Stimulated activated CD4-positive, alpha-beta T cell treated with anti-CD3 and anti-CD28 coated beads, Interleukin-15, amount 100 ng/mL, for 48 hours (primary cell): ENCODE measurements at regions not wholly inside any gene's neighbourhood (a gene's known extent, or its start where the extent isn't known, plus 50 kb on each side); places are given as distances from the start of the nearest gene placed in this dataset.

ENCODE experiments used
- DNase-seq, 2 donors: peaks; one replicate each; pipeline ENCODE4 v3.0.0-alpha.2; 2020; ENCODE audit warnings: low read depth in 2 of 2

DNA sequence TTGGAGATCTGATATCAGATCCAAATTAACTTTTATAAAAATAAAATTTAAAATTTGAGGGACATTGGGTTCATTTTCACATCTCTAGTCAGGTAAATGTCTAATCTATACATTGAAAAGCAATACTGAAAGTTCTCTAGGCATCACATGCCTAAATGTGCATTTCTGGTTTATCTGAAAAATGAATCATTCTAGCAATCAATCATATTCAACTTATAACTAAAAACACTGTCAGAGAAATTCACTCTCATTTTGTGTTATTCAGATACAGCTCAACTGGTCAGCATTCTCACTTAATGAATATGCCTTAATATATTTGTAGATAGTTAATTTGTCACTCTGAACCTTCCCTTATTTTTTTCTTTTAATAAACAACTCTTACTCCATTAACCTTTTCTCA, 243.2 kb downstream of the CASP12 start:
- DNase-seq: no peak

GRCh38 chr11:104654181-104654813, 244.0 kb downstream of the CASP12 start:
- no peak for DNase-seq

DNA sequence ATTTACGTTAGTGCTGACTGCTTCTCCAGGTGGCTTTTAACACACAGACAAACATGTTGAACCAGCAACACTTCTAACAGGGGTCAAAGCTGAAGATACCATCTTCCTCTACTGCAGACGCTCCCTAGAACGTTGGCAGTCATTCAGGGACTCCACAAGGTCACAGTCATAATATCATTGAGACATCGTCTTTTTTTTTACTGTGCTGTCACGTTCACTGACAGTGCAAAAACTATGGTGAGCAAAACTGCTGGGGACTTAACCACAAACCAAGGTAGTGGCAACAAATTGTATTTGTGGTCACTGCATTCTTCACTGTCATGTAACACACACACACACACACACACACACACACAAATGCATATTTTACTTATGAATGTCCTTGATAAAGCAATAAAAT, 244.9 kb downstream of the CASP12 start:
- no peak for DNase-seq

DNA sequence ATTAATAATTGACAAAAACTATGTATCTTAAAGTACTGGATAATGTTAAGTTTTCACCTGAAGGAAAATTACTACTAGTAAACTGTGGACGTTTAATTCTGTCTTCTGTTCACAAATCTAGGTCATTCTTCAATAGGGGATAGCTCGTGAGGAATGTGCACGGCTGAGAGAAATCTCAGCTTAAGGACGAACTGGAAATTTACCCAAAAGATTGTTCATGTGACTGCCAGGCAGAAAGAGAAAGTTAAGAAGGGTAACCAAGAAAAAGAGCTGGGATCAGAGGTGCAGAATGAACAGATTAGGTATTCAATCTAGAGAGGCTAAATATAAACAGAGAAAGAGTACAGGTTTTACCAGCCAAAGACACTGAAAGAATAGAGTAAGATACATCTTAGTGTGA, 245.3 kb downstream of the CASP12 start:
- DNase-seq: no peak

GRCh38 chr11:104650234-104650633, 248.0 kb downstream of the CASP12 start:
- peak in 1 of 2 donors; percentile 3 for DNase-seq

- DNase-seq: no peak
These were observed 249.3 kb downstream of the CASP12 start for GRCh38 chr11:104649002-104649401.

- DNase-seq: no peak
These were observed 252.7 kb downstream of the CASP12 start for GRCh38 chr11:104645261-104646222.

GRCh38 chr11:104637662-104638170, 260.5 kb downstream of the CASP12 start:
- DNase-seq: no peak

DNA sequence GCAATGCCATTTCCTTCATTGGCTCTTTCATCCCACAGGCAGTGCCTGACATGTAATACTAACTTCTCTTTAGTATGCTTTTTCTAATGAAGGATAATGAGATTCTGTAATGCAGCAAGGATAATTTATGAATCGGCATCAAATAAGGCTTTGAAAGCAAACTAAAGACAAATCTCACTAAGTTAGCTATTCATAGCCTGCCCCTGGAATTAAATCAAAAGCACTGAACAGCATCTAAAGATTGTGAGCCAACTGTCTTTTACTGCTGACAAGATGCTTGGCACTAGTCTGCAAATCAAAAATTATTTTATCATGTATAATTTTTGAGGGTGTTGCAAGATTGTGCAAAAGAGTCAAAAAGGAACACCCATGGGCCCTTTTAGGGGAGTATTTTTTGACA, 265.0 kb downstream of the CASP12 start:
- DNase-seq: no peak

- DNase-seq: no peak
These were observed 267.9 kb downstream of the CASP12 start for GRCh38 chr11:104630352-104630751.

GRCh38 chr11:104625246-104625645, 273.0 kb downstream of the CASP12 start:
- DNase-seq: no peak

GRCh38 chr11:104624021-104624420, 274.2 kb downstream of the CASP12 start:
- DNase-seq: no peak

DNA sequence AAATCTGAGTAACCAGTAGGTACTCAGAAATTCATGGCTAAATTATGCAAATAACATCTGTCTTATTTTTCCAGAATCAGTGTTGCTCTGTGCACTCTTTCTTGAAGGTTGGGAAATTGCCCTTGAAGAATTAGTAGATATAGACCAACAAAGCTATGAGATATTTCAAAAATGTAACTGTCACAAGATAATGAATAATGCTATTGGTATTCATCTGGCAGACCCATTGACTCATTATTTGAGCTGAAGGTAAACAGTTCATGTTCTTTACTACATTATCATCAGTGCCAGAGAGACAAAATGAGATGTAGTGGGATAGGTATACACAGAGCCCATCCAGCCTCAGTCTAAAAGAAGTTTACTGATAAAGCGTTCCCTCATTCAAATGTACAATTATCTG, 274.7 kb downstream of the CASP12 start:
- DNase-seq: no peak

- DNase-seq: no peak
These were observed 277.3 kb downstream of the CASP12 start for GRCh38 chr11:104620991-104621390.

- no peak for DNase-seq
These were observed 278.5 kb downstream of the CASP12 start for GRCh38 chr11:104619751-104620150.

GRCh38 chr11:104618954-104619353, 279.3 kb downstream of the CASP12 start:
- no peak for DNase-seq

DNA sequence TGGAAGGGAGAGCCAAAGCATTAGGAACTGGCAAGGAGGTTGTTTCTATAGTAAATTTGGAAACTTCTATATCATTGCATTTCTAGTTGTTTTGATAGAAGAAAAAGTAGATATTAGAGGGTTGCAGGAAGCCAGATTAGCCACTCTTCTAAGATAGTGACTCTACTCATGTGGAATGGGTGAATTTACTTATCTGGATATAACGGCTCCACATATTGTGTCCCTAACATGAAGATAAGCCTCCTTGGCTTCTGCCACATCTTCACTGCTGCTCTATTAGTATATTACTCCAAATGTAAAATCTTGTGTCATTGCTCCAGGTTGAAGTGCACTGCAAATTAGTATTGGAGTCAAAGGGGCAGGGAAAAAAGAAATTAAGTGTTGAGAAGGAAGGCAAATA, 283.3 kb downstream of the CASP12 start:
- DNase-seq: no peak

DNA sequence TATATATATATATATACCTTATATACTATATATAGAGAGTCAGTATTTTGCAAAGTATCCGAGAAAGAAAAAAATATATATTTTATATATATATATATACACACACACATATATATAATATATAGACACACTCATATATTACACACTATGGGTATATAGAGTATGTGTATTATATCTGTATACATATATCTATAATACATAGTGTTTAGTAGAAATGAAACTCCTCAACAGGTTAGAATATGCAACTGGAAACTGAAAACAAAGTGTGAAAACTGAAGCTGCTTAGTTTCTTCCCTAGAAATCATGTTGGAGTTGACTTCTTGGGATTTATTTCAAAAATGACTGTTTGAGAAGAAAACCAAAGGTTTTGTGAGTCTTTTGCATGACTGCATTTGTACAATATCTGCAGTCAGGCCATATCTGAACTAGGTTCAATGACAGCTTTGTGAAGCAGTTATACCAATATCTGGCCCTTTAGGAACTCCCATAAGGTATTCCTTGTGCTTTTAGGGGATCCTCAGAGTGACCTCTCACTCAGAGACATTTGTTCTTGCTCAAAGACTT, 284.1 kb downstream of the CASP12 start:
- DNase-seq: no peak

GRCh38 chr11:104610635-104611034, 287.6 kb downstream of the CASP12 start:
- DNase-seq: no peak

DNA sequence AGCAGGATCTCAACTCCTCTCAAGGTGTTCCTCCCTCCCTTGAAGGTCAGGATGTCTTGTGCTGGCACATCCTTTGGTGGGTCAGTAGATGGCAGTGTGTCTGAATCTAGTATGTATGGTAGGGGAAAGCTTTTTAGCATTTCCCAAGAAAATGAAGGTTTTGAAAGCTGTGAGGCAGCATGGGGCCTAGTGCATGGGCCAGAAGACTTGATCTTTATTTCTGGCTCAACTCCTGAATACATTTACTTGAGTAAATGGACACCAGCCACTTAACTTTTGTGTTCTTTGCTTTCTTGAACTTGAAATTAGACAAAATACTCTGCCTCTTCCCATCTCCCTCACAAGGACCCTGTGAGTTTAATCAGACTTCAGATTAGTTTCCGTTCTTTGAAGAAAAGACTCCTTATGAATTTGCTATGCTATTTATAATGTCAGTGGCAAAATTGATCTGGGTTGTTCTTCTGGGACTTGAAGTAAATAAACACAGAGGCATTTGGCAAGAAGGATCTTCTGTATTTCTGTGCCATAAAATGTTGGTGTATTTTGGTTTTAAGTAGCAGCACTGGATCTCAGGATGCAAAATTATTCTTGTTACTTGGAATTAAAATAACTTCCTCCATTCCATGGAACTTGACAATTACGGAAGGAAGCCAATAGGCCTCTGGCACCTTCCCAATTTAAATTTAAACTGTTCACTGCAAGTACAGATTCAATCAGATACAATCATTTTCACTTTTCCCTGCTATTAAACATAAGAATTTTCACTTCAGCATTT, 288.8 kb downstream of the CASP12 start:
- peak in 1 of 2 donors; percentile 11 for DNase-seq

- DNase-seq: no peak
These were observed 295.6 kb downstream of the CASP12 start for GRCh38 chr11:104602643-104603042.
